Hepatocyte (in vitro differentiated cells): ENCODE measurements at regions not wholly inside any gene's neighbourhood (a gene's known extent, or its start where the extent isn't known, plus 50 kb on each side); places are given as distances from the start of the nearest gene placed in this dataset.

Experiments
- DNase-seq: peaks from one replicate; pipeline ENCODE4 v3.0.0-alpha.2; 2016; ENCODE audit warnings: low spot score
- H2AFZ ChIP-seq: fragments of 200-600 bp; sonication (generic); 2 replicates; pipeline ENCODE4 v1.6.0; 2016; ENCODE audit warnings: antibody characterized with exemption, mild to moderate bottlenecking
- H3K27ac ChIP-seq: fragments of 200-600 bp; sonication (generic); 2 replicates; pipeline ENCODE4 v1.5.1; 2016; ENCODE audit warnings: mild to moderate bottlenecking
- H3K27me3 ChIP-seq: fragments of 200-600 bp; sonication (generic); 2 replicates; pipeline ENCODE4 v1.6.1; 2016
- H3K36me3 ChIP-seq: fragments of 200-600 bp; sonication (generic); replicated peaks from 2 replicates; pipeline ENCODE4 v1.5.1; 2016; ENCODE audit warnings: low read depth; ENCODE audit not compliant: insufficient read depth
- H3K4me1 ChIP-seq: fragments of 200-600 bp; sonication (generic); 2 replicates; pipeline ENCODE4 v1.5.1; 2016; ENCODE audit warnings: mild to moderate bottlenecking, moderate library complexity; ENCODE audit not compliant: insufficient read depth
- H3K4me2 ChIP-seq: fragments of 200-600 bp; sonication (generic); 2 replicates; pipeline ENCODE4 v1.6.0; 2016
- H3K4me3 ChIP-seq: fragments of 200-600 bp; sonication (generic); 2 replicates; pipeline ENCODE4 v1.5.1; 2016; ENCODE audit warnings: mild to moderate bottlenecking
- H3K79me2 ChIP-seq: fragments of 200-600 bp; sonication (generic); 2 replicates; pipeline ENCODE4 v1.6.0; 2017; ENCODE audit warnings: mild to moderate bottlenecking
- H3K9me2 ChIP-seq: fragments of 200-600 bp; sonication (generic); replicated peaks from 2 replicates; pipeline ENCODE4 v1.6.0; 2017; ENCODE audit warnings: mild to moderate bottlenecking; ENCODE audit not compliant: insufficient read depth
- H3K9me3 ChIP-seq: fragments of 200-600 bp; sonication (generic); 2 replicates; pipeline ENCODE4 v1.5.1; 2016; ENCODE audit warnings: low read depth, mild to moderate bottlenecking
- H4K20me1 ChIP-seq: fragments of 200-600 bp; sonication (generic); 2 replicates; pipeline ENCODE4 v1.6.0; 2016; ENCODE audit warnings: mild to moderate bottlenecking; ENCODE audit not compliant: insufficient read depth, poor library complexity, severe bottlenecking
- CTCF ChIP-seq: fragments of 200-600 bp; sonication (generic); IDR thresholded peaks from 2 replicates; pipeline ENCODE4 v1.5.1; 2016; ENCODE audit warnings: antibody characterized with exemption, mild to moderate bottlenecking; ENCODE audit not compliant: poor library complexity
- EZH2 ChIP-seq: fragments of 200-600 bp; sonication (generic); IDR thresholded peaks from 2 replicates; pipeline ENCODE4 v1.6.1; 2016; ENCODE audit warnings: antibody characterized with exemption, mild to moderate bottlenecking, borderline replicate concordance
- EZH2phosphoT487 ChIP-seq: fragments of 200-600 bp; sonication (generic); IDR thresholded peaks from one replicate; pipeline ENCODE4 v1.6.1; 2018; ENCODE audit warnings: antibody characterized with exemption, mild to moderate bottlenecking, low read depth, moderate library complexity; ENCODE audit not compliant: unreplicated experiment, severe bottlenecking
- WGBS: methylation state at CpG from one replicate; pipeline ENCODE4 v1.1.6; 2016; ENCODE audit warnings: low lambda C conversion rate; ENCODE audit errors: missing lambda C conversion rate; 5-methylcytosine and 5-hydroxymethylcytosine counted together

GRCh38 chr6:125477844-125478243 is 176.1 kb upstream of the HDDC2 start:
- WGBS: 66% methylated on average over 3 of the region's 3 CpGs
- Histone ChIP-seq H2AFZ (no peak overlapping the region), H3K27me3 (no peaks in the 10 kb centered on the region), H3K9me3 (no peaks in the 10 kb centered on the region), H3K27ac (no peak overlapping the region), H3K36me3 (no peaks in the 10 kb centered on the region), H3K4me3 (no peak overlapping the region), H3K4me2 (no peak overlapping the region), H3K79me2 (no peaks in the 10 kb centered on the region), H3K9me2 (no peaks in the 10 kb centered on the region), H4K20me1 (no peaks in the 10 kb centered on the region), H3K4me1 (no peaks in the 10 kb centered on the region)
- DNase-seq: no peak
- TF ChIP-seq EZH2: no peak
- TF ChIP-seq CTCF: no peak
- no peak for TF ChIP-seq EZH2phosphoT487

- H3K27ac ChIP-seq: no peak overlapping the region
Observed at GRCh38 chr6:125480146-125480545, 178.4 kb upstream of the HDDC2 start.

GRCh38 chr6:125480571-125480970 is 178.8 kb upstream of the HDDC2 start:
- WGBS: 89% methylated on average over 1 of the region's 1 CpG
- Histone ChIP-seq H3K9me3 (no peaks in the 10 kb centered on the region), H3K27me3 (no peaks in the 10 kb centered on the region), H3K27ac (no peak overlapping the region), H4K20me1 (no peaks in the 10 kb centered on the region), H3K9me2 (no peaks in the 10 kb centered on the region), H2AFZ (no peak overlapping the region), H3K4me1 (no peaks in the 10 kb centered on the region), H3K36me3 (no peaks in the 10 kb centered on the region), H3K4me2 (no peak overlapping the region), H3K4me3 (no peak overlapping the region), H3K79me2 (no peaks in the 10 kb centered on the region)
- DNase-seq: no peak
- TF ChIP-seq EZH2 (no peak), CTCF (no peak), EZH2phosphoT487 (no peak)

More at GRCh38 chr6:125480146-125480545, 178.4 kb upstream of the HDDC2 start:
- Histone ChIP-seq H3K27me3 (no peaks in the 10 kb centered on the region), H3K36me3 (no peaks in the 10 kb centered on the region), H2AFZ (no peak overlapping the region), H3K9me3 (no peaks in the 10 kb centered on the region), H3K4me2 (no peak overlapping the region), H3K4me1 (no peaks in the 10 kb centered on the region), H3K79me2 (no peaks in the 10 kb centered on the region), H3K9me2 (no peaks in the 10 kb centered on the region), H3K4me3 (no peak overlapping the region), H4K20me1 (no peaks in the 10 kb centered on the region)
- 70% methylated on average over 2 of the region's 2 CpGs for WGBS
- TF ChIP-seq EZH2phosphoT487 (no peak), EZH2 (no peak), CTCF (no peak)
- no peak for DNase-seq

- TF ChIP-seq EZH2phosphoT487 (no peak), EZH2 (no peak), CTCF (no peak)
- WGBS: 67% methylated on average over 1 of the region's 1 CpG
- H3K4me3 ChIP-seq: no peak overlapping the region
- H4K20me1 ChIP-seq: no peaks in the 10 kb centered on the region
- no peaks in the 10 kb centered on the region for H3K9me2 ChIP-seq
- H3K27ac ChIP-seq: no peak overlapping the region
- H3K4me2 ChIP-seq: no peak overlapping the region
- no peaks in the 10 kb centered on the region for H3K36me3 ChIP-seq
- H3K9me3 ChIP-seq: no peaks in the 10 kb centered on the region
- no peaks in the 10 kb centered on the region for H3K79me2 ChIP-seq
- no peaks in the 10 kb centered on the region for H3K4me1 ChIP-seq
- H3K27me3 ChIP-seq: no peaks in the 10 kb centered on the region
- H2AFZ ChIP-seq: no peak overlapping the region
- DNase-seq: no peak
Observed at GRCh38 chr6:125481056-125481455, 179.3 kb upstream of the HDDC2 start.
